ENCODE measurements at regions not wholly inside any gene's neighbourhood (a gene's known extent, or its start where the extent isn't known, plus 50 kb on each side); places are given as distances from the start of the nearest gene placed in this dataset.
"Not testable (repeated sequence)": the region's sequence is repeated elsewhere in the genome, so short reads cannot be mapped to it uniquely, and the experiment has no call there.

DNA sequence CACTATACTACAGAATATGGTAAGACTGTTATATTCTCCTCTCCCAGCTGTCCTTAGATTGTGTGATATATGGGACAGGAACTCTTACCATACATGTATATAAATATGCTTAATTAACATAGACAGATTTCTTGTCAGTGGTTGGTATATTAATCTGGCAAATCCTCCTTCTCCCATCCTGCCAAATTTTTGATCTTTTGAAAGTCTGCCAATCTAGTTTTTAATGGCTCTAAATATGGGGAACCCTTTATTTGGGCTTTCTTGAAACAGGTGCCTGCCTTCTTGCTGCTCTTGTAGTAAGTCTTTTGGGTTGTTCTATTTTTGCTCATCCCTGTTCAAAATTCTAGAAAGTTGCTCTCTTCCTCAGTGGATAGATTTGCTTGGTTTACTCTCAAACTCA, 63.5 kb downstream of the SPATA31D1 start:
- ATAC-seq: no peak

DNA sequence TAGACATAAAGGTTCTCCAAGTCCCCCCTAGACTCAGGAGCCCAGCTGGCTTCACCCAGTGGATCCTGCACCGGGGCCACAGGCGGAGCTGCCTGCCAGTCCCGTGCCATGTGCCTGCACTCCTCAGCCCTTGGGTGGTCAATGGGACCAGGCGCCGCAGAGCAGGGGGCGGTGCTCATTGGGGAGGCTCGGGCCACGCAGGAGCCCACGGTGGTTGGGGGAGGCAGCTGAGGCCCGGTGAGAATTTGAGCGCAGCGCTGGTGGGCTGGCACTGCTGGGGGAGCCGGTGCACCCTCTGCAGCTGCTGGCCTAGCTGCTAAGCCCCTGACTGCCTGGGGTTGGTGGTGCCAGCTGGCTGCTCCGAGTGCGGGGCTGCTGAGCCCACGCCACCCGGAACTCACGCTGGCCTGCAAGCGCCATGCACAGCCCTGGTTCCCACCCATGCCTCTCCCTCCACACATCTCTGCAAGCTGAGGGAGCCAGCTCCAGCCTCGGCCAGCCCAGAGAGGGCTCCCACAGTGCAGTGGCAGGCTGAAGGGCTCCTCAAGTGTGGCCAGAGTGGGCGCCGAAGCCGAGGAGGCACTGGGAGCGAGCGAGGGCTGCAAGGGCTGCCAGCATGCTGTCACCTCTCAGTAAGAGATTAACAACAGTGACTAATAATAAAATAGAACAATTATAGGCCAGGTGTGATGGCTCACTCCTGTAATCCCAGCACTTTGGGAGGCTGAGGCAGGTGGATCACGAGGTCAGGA, 65.9 kb downstream of the SPATA31D1 start:
- ATAC-seq: no peak

GRCh38 chr9:82057805-82058204, 69.2 kb downstream of the SPATA31D1 start:
- ATAC-seq: no peak

DNA sequence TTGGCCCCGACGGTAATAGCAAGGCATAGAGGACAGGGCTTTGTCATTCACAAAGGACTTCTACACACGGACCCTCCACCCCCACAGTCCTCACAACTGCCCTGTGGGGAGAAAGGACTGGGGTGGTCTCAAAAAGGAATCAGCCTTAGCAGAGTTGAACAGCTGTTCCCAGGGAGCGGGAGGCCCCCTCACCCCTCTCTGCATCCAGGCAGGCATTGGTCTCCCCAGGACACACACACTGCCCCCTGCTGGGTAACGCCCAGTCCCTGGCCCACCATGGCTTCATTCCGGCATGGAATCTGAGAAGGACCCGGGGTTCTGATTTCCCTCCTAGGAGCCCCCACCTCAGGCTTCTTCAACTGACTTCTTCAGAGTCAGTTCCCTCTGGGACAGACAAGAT, 73.2 kb downstream of the SPATA31D1 start:
- not testable (repeated sequence) for ATAC-seq

DNA sequence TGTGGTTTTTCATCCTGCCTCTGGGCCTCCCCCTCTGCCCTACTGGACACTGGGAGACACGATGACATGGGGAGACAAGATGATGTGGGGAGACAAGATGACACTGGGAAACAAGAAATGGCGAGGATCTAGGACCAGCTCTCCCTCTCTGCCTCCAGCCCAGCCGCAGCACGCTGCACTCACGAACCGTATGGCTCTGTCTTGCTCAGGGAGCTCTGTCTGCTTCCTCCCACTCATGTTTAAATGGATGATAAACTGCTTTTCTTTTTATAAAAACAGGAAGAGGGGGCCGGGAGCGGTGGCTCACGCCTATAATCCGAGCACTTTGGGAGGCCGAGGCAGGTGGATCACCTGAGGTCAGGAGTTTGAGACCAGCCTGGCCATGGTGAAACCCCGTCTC, 73.7 kb downstream of the SPATA31D1 start:
- ATAC-seq: no peak

- no peak for ATAC-seq
Observed at GRCh38 chr9:82073551-82074543, 85.3 kb downstream of the SPATA31D1 start.

GRCh38 chr9:82080265-82080664, 91.7 kb downstream of the SPATA31D1 start:
- no peak for ATAC-seq

- ATAC-seq: no peak
Observed at GRCh38 chr9:82081496-82081895, 92.9 kb downstream of the SPATA31D1 start.

DNA sequence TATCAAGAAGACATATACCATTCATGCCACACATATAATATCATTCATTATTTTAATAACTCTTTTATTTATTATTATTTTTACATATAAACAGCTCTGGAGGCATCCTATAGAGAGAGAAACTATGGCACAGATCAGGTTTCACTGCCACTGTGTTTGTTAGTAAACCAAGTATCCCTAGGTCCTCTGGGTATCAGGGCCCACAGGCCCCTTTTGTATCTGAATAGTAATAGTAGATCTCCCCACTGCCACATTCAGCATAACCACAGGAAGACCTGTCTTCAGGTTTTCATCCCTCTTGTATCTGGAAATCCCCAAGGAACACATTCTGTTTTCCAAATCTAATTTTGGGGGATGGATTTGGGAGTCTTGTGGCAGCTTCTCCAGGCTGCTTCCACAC, 94.0 kb downstream of the SPATA31D1 start:
- no peak for ATAC-seq

- no peak for ATAC-seq
Observed at GRCh38 chr9:82088591-82088990, 100.0 kb downstream of the SPATA31D1 start.

GRCh38 chr9:82090046-82090445, 101.5 kb downstream of the SPATA31D1 start:
- no peak for ATAC-seq

DNA sequence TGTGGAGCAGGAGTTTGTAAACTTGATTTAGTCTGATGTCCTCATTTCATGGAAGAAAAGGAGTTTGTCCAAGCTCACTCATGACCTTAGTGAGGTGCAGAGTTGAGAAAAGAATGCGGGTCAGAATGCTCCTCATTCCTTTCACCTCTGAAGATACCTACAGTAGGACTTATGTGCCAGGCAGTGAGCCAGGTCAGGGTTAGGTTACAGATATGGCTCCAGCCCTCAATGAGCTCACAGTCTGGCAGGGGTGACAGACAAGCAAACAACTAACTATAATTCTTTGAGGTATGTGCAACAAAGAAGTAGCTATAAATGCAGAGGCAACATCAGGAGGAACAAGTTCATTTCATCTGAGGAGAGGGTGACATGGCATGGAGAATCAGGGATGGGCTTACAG, 102.5 kb downstream of the SPATA31D1 start:
- ATAC-seq: no peak

DNA sequence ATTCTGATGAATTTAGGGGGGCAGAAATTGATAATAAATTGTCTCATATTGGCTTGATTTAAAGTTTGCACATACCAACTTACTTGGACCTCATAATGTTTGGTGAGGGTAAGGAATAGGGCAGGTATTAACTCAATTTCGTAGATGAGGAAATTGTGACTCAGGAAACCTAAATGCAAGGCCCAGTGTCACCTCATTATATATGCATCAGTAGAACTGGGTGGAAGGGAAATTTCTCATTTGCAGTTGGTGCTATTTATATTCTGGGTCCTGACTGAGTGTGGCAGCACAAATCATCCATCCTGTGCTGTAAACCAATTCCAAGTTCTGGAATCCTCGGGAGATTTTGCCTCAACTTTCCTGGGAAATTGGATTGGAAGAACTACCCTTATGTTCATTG, 103.0 kb downstream of the SPATA31D1 start:
- ATAC-seq: peak; percentile 22

- peak; percentile 36 for ATAC-seq
Observed at GRCh38 chr9:82101475-82101874, 112.9 kb downstream of the SPATA31D1 start.

GRCh38 chr9:82104252-82104651, 115.7 kb downstream of the SPATA31D1 start:
- no peak for ATAC-seq

GRCh38 chr9:82105729-82106128, 117.2 kb downstream of the SPATA31D1 start:
- no peak for ATAC-seq

GRCh38 chr9:82106536-82106935, 118.0 kb downstream of the SPATA31D1 start:
- no peak for ATAC-seq

- ATAC-seq: no peak
Observed at GRCh38 chr9:82108474-82108873, 119.9 kb downstream of the SPATA31D1 start.

- no peak for ATAC-seq
Observed at GRCh38 chr9:82108941-82109340, 120.4 kb downstream of the SPATA31D1 start.

GRCh38 chr9:82109626-82110025, 121.1 kb downstream of the SPATA31D1 start:
- no peak for ATAC-seq

DNA sequence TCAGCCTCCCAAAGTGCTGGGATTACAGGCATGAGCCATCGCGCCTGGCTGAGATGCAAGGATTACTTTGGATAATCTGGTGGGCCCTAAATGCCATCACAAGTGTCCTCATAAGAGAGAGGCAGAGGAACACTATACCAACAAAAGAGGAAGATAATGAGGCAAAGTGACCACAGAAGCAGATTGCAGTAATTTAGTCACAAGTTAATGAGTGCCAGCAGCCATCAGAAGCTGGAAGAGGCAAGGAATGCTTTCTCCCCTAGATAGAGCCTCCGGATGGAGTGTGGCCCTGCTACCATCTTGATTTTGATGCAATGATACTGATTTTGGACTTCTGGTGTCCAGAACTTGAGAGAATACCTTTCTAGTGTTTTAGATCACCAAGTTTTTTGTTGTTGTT, 122.3 kb downstream of the SPATA31D1 start:
- no peak for ATAC-seq

DNA sequence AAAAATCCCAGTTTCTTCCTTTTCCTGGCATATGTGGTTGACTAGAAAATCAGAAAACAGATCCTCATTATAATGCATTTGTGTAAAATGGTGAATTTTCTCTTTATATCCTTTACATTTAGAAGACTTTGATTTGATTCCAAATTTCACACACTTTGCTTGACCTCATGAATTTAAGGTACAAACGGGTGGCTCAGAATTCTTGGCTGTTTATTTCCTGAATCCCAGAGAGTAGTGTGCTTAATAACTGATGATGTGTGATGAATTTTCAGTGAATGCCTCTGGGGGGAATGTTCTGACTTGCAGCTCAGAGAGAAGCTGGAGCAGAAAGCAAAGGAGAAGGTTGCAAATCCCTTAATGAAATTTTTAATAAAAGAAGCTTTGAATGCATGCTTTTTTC, 126.8 kb downstream of the SPATA31D1 start:
- ATAC-seq: no peak

- no peak for ATAC-seq
Observed at GRCh38 chr9:82115900-82116299, 127.3 kb downstream of the SPATA31D1 start.

GRCh38 chr9:82116556-82116955, 128.0 kb downstream of the SPATA31D1 start:
- no peak for ATAC-seq
